ENCODE measurements at regions not wholly inside any gene's neighbourhood (a gene's known extent, or its start where the extent isn't known, plus 50 kb on each side); places are given as distances from the start of the nearest gene placed in this dataset.

- no peaks in the 10 kb centered on the region for H3K36me3 ChIP-seq
- intact Hi-C loops (cut with DNase I): no loop called here
- H3K27me3 ChIP-seq: no peaks in the 10 kb centered on the region
- WGBS, 2 donors: 47 to 52% methylated on average over 4 of the region's 4 CpGs
- no peak overlapping the region for H3K4me3 ChIP-seq
- H3K4me1 ChIP-seq: no peaks in the 10 kb centered on the region
- H3K9me3 ChIP-seq: peaks cover 0 to 6% (median 3%) of the 10 kb centered on the region in 3 donors
- no peak overlapping the region for H3K27ac ChIP-seq
- no peak for TF ChIP-seq POLR2A (IDR thresholded peaks at IDR 0.05)
- no peak for DNase-seq
Measured at GRCh38 chr7:80063834-80064233, 70.8 kb upstream of the GNAI1 start.

GRCh38 chr7:80060218-80060806, 74.3 kb upstream of the GNAI1 start:
- no peak overlapping the region for H3K27ac ChIP-seq
- no peaks in the 10 kb centered on the region for H3K4me1 ChIP-seq
- TF ChIP-seq, protein P1, sequence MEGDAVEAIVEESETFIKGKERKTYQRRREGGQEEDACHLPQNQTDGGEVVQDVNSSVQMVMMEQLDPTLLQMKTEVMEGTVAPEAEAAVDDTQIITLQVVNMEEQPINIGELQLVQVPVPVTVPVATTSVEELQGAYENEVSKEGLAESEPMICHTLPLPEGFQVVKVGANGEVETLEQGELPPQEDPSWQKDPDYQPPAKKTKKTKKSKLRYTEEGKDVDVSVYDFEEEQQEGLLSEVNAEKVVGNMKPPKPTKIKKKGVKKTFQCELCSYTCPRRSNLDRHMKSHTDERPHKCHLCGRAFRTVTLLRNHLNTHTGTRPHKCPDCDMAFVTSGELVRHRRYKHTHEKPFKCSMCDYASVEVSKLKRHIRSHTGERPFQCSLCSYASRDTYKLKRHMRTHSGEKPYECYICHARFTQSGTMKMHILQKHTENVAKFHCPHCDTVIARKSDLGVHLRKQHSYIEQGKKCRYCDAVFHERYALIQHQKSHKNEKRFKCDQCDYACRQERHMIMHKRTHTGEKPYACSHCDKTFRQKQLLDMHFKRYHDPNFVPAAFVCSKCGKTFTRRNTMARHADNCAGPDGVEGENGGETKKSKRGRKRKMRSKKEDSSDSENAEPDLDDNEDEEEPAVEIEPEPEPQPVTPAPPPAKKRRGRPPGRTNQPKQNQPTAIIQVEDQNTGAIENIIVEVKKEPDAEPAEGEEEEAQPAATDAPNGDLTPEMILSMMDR (IDR thresholded peaks at IDR 0.05): peak; percentile 14 to 68 (median 46)
- TF ChIP-seq POLR2A (IDR thresholded peaks at IDR 0.05): no peak
- intact Hi-C loops (cut with DNase I): no loop called here
- H3K27me3 ChIP-seq: no peaks in the 10 kb centered on the region
- H3K4me3 ChIP-seq: no peak overlapping the region
- DNase-seq: no peak
- 76 to 82% methylated on average over 1 of the region's 1 CpG for WGBS, 2 donors
- no peaks in the 10 kb centered on the region for H3K36me3 ChIP-seq
- peaks cover 0 to 3% (median 0%) of the 10 kb centered on the region in 3 donors for H3K9me3 ChIP-seq

- 65 to 73% methylated on average over 3 of the region's 3 CpGs for WGBS, 2 donors
- Histone ChIP-seq H3K27ac (no peak overlapping the region), H3K36me3 (no peaks in the 10 kb centered on the region), H3K4me1 (no peaks in the 10 kb centered on the region), H3K9me3 (peaks cover 0 to 3% (median 0%) of the 10 kb centered on the region in 3 donors), H3K4me3 (no peak overlapping the region), H3K27me3 (no peaks in the 10 kb centered on the region)
- intact Hi-C loops (cut with DNase I): no loop called here
- no peak for TF ChIP-seq POLR2A (IDR thresholded peaks at IDR 0.05)
- TF ChIP-seq, protein P1 (IDR thresholded peaks at IDR 0.05): no peak
- no peak for DNase-seq
Measured at GRCh38 chr7:80057488-80057887, 77.1 kb upstream of the GNAI1 start.

GRCh38 chr7:80054356-80054755, 80.3 kb upstream of the GNAI1 start:
- Histone ChIP-seq H3K4me1 (no peaks in the 10 kb centered on the region), H3K27me3 (no peaks in the 10 kb centered on the region), H3K4me3 (no peak overlapping the region), H3K9me3 (no peaks in the 10 kb centered on the region), H3K27ac (no peak overlapping the region), H3K36me3 (no peaks in the 10 kb centered on the region)
- DNase-seq: no peak
- intact Hi-C loops (cut with DNase I): no loop called here
- TF ChIP-seq, protein P1 (IDR thresholded peaks at IDR 0.05): no peak
- no peak for TF ChIP-seq POLR2A (IDR thresholded peaks at IDR 0.05)
- 44 to 56% methylated on average over 2 of the region's 2 CpGs for WGBS, 2 donors

- WGBS, 2 donors: 79 to 85% methylated on average over 2 of the region's 2 CpGs
- intact Hi-C loops (cut with DNase I): no loop called here
- no peak for TF ChIP-seq POLR2A (IDR thresholded peaks at IDR 0.05)
- TF ChIP-seq, protein P1 (IDR thresholded peaks at IDR 0.05): no peak
Measured at GRCh38 chr7:80053124-80053523, 81.5 kb upstream of the GNAI1 start.

More at GRCh38 chr7:80053124-80053523, 81.5 kb upstream of the GNAI1 start:
- no peaks in the 10 kb centered on the region for H3K9me3 ChIP-seq
- H3K36me3 ChIP-seq: no peaks in the 10 kb centered on the region
- no peak overlapping the region for H3K4me3 ChIP-seq
- H3K27ac ChIP-seq: no peak overlapping the region
- H3K4me1 ChIP-seq: no peaks in the 10 kb centered on the region
- no peaks in the 10 kb centered on the region for H3K27me3 ChIP-seq
- DNase-seq: no peak
